ENCODE measurements at regions not wholly inside any gene's neighbourhood (a gene's known extent, or its start where the extent isn't known, plus 50 kb on each side); places are given as distances from the start of the nearest gene placed in this dataset.

DNA sequence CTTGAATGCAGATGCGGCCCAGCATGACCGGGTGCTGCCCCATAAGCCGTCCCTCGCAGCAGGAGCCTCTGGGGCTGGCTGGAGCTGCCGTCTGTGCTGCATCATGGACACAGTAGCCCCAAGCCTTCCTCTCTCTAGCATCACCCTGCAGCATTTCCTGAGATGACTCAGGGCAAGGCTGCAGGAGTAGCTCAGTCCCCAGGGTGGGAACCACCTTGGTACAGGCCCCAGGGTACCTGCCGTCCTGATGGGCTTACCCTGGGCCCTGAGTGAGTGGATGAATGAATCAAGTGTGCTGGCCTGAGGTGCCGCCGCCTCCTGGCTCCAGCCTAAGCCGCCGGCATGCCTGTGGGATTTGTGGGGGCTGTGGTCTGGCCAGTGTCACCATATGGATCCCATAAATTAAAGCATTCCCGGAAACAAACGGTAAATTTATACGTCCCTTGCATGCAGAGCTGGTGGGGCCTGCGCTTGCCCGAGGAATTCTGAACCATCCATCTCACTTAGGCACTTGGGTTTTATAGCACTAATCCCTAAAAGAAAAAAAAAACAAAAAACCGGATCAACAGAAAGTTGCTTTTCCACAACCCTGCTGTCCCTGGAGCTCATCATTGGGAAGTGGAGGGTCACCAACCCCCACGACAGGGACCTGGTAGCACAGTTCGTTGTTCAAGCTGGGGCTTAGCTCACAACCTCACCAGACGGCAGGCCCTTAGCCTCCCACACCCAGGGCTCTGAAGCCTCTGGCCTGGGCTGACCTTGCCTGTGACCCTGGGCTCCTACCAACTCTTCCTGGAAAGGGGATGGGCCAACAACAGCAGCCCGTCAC, 242.6 kb upstream of the CIBAR2 start:
- H3K79me2 ChIP-seq (ENCODE audit: insufficient read depth) = no peaks in the 10 kb centered on the region
- POLR2A ChIA-PET = interaction anchor here (1.4 to 2.0 kb wide), 2 partner anchors 12 to 27 kb away, joined by 4 to 12 read pairs; no protein-coding TSS in a partner anchor
- no peaks in the 10 kb centered on the region for H3K27me3 ChIP-seq (ENCODE audit: insufficient read depth)
- peaks cover 25 to 94% of the 10 kb centered on the region in 2 experiments; a peak in 3 of 4 replicates for H3K4me1 ChIP-seq (ENCODE audit: control insufficient read depth in 1 of 2, insufficient read depth in 2 of 2, low read depth in 1 of 2, low read length in 1 of 2)
- no peak overlapping the region for H3K9ac ChIP-seq
- CTCF ChIA-PET = interaction anchor here (0.6 to 1.5 kb wide), 10 partner anchors 15 to 261 kb away, joined by 3 to 7 read pairs (median 4); no protein-coding TSS in a partner anchor
- H3K27ac ChIP-seq (ENCODE audit: low read depth in 2 of 2, low read length in 1 of 2) = peak overlapping the region; percentile 47 to 77
- H3K9me3 ChIP-seq = no peaks in the 10 kb centered on the region
- DNase-seq = peak; percentile 79
- peaks cover 8% of the 10 kb centered on the region for H4K20me1 ChIP-seq (ENCODE audit: insufficient read depth)
- H3K4me2 ChIP-seq = peak overlapping the region; percentile 42; the same call in 1 of the 2 replicates
- no peaks in the 10 kb centered on the region for H3K36me3 ChIP-seq (replicated peaks in 1 of 2; ENCODE audit: control insufficient read depth in 1 of 2, insufficient read depth in 2 of 2, low read length in 1 of 2)
- TF ChIP-seq CHD2 (IDR thresholded peaks at IDR 0.05; ENCODE audit: low read length, partially characterized antibody) = peak; percentile 19
- no peak; the same call in 1 of the 2 replicates for TF ChIP-seq JUND (IDR thresholded peaks at IDR 0.05)
- peak; percentile 75 to 88 for TF ChIP-seq EP300 (IDR thresholded peaks at IDR 0.05; ENCODE audit: borderline replicate concordance in 1 of 2, low read depth in 1 of 2, low read length in 1 of 2)
- TF ChIP-seq NRF1 (IDR thresholded peaks at IDR 0.05; ENCODE audit: low read depth, low read length) = 0 out of 2 replicates have a peak, but pooled peaks have one; percentile 9
- TF ChIP-seq, protein P1, sequence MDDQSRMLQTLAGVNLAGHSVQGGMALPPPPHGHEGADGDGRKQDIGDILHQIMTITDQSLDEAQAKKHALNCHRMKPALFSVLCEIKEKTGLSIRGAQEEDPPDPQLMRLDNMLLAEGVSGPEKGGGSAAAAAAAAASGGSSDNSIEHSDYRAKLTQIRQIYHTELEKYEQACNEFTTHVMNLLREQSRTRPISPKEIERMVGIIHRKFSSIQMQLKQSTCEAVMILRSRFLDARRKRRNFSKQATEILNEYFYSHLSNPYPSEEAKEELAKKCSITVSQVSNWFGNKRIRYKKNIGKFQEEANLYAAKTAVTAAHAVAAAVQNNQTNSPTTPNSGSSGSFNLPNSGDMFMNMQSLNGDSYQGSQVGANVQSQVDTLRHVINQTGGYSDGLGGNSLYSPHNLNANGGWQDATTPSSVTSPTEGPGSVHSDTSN (IDR thresholded peaks at IDR 0.05) = peak; percentile 89
- peak; percentile 97 for TF ChIP-seq TCF12 (IDR thresholded peaks at IDR 0.05)
- peak; percentile 64; the same call in 1 of the 2 replicates for TF ChIP-seq FOSL2 (IDR thresholded peaks at IDR 0.05; ENCODE audit: borderline replicate concordance, low read depth)
- TF ChIP-seq, protein P2, sequence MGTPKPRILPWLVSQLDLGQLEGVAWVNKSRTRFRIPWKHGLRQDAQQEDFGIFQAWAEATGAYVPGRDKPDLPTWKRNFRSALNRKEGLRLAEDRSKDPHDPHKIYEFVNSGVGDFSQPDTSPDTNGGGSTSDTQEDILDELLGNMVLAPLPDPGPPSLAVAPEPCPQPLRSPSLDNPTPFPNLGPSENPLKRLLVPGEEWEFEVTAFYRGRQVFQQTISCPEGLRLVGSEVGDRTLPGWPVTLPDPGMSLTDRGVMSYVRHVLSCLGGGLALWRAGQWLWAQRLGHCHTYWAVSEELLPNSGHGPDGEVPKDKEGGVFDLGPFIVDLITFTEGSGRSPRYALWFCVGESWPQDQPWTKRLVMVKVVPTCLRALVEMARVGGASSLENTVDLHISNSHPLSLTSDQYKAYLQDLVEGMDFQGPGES (IDR thresholded peaks at IDR 0.05; ENCODE audit: low read depth, low read length) = no peak
- TF ChIP-seq RXRA (IDR thresholded peaks at IDR 0.05; ENCODE audit: borderline replicate concordance, low read depth) = peak; percentile 20; the same call in 1 of the 2 replicates
- TF ChIP-seq NFIC (IDR thresholded peaks at IDR 0.05; ENCODE audit: borderline replicate concordance) = peak; percentile 89
- 0 out of 2 replicates have a peak, but pooled peaks have one; percentile 17 for TF ChIP-seq FOXM1 (IDR thresholded peaks at IDR 0.05; ENCODE audit: low read depth)
- peak; percentile 29 for TF ChIP-seq RAD21 (IDR thresholded peaks at IDR 0.05; ENCODE audit: low read length)
- TF ChIP-seq RFX5 (IDR thresholded peaks at IDR 0.05; ENCODE audit: low read length) = no peak
- no peak for TF ChIP-seq SMC3 (IDR thresholded peaks at IDR 0.05; ENCODE audit: low read depth, low read length)
- TF ChIP-seq RCOR1 (IDR thresholded peaks at IDR 0.05; ENCODE audit: low read length) = peak; percentile 51; the same call in 1 of the 2 replicates
- peak; percentile 80 for TF ChIP-seq TEAD4 (IDR thresholded peaks at IDR 0.05; ENCODE audit: borderline replicate concordance, insufficient read depth)
- TF ChIP-seq, protein P3, sequence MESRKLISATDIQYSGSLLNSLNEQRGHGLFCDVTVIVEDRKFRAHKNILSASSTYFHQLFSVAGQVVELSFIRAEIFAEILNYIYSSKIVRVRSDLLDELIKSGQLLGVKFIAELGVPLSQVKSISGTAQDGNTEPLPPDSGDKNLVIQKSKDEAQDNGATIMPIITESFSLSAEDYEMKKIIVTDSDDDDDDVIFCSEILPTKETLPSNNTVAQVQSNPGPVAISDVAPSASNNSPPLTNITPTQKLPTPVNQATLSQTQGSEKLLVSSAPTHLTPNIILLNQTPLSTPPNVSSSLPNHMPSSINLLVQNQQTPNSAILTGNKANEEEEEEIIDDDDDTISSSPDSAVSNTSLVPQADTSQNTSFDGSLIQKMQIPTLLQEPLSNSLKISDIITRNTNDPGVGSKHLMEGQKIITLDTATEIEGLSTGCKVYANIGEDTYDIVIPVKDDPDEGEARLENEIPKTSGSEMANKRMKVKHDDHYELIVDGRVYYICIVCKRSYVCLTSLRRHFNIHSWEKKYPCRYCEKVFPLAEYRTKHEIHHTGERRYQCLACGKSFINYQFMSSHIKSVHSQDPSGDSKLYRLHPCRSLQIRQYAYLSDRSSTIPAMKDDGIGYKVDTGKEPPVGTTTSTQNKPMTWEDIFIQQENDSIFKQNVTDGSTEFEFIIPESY (IDR thresholded peaks at IDR 0.05; ENCODE audit: borderline replicate concordance, low read depth) = peak; percentile 29; the same call in 1 of the 2 replicates
- H3K4me3 ChIP-seq (ENCODE audit: low read depth in 2 of 2, low read length in 1 of 2) = no peak overlapping the region
- no peaks in the 10 kb centered on the region for H3K9me2 ChIP-seq
- no peak overlapping the region for H2AFZ ChIP-seq (ENCODE audit: low read depth)
- WGBS (ENCODE audit: low lambda C conversion rate) = 20% methylated on average over 15 of the region's 20 CpGs
- H3F3A ChIP-seq (replicated peaks; ENCODE audit: insufficient read depth) = peaks cover 24% of the 10 kb centered on the region
